GM12878 (cell line): ENCODE measurements at regions not wholly inside any gene's neighbourhood (a gene's known extent, or its start where the extent isn't known, plus 50 kb on each side); places are given as distances from the start of the nearest gene placed in this dataset.
"Not testable (repeated sequence)": the region's sequence is repeated elsewhere in the genome, so short reads cannot be mapped to it uniquely, and the experiment has no call there.

Experiments used
- ATAC-seq: fragments of 200-7000 bp; cut with Tn5 transposase; 3 replicates; pipeline ENCODE4 v1.9.1; 2020; ENCODE audit warnings: mild to moderate bottlenecking, moderate library complexity
- BruUV-seq: library from RNA; stranded (reverse); fragments of 400-500 nt; replicated peaks from 2 replicates; lab custom pipeline; 2021; lab: Mats Ljungman, UMichigan
- CTCF ChIA-PET: fragments of 300-600 bp; sonication (Branson Sonifier 250); formaldehyde crosslinking; extraction: SDS; loops from one replicate; lab custom pipeline; 2021; ENCODE audit warnings: inconsistent platforms; lab: Yijun Ruan, JAX
- POLR2A ChIA-PET: fragments of 350-600 bp; formaldehyde crosslinking; extraction: SDS; loops from one replicate; lab custom pipeline; 2021; ENCODE audit warnings: inconsistent platforms; lab: Charles Lee
- RAD21 ChIA-PET: fragments of 300-600 bp; sonication (Branson Sonifier 250); formaldehyde crosslinking; loops from one replicate; lab custom pipeline; 2023; ENCODE audit warnings: antibody characterized with exemption; ENCODE audit not compliant: unreplicated experiment; lab: Charles Lee
- SMC1A ChIA-PET: fragments of 300-600 bp; sonication (Branson Sonifier 250); formaldehyde crosslinking; loops from one replicate; lab custom pipeline; 2023; ENCODE audit not compliant: unreplicated experiment, uncharacterized antibody; lab: Charles Lee
- DNase-seq: peaks from one replicate; pipeline ENCODE4 v3.0.0-alpha.2; 2011; ENCODE audit warnings: low read depth, low spot score
- FAIRE-seq: peaks from 3 replicates; lab custom pipeline; 2011; peaks lifted over from hg19 to GRCh38; lab: Jason Lieb, UNC
- H2AFZ ChIP-seq: 2 replicates; pipeline ENCODE4 v1.6.0; 2011; ENCODE audit warnings: low read depth, low read length, control low read depth; ENCODE audit not compliant: control insufficient read depth
- H3K27ac ChIP-seq: 2 replicates; pipeline ENCODE4 v1.5.1; 2011; ENCODE audit warnings: control low read depth; ENCODE audit not compliant: control insufficient read depth, insufficient read depth
- H3K27me3 ChIP-seq, 2 experiments: replicated peaks in 1 of 2; 2 replicates each; pipeline versions ENCODE4 v1.6.0 to v1.6.1; 2011; ENCODE audit warnings: low read length in 1 of 2; ENCODE audit not compliant: control insufficient read depth in 2 of 2, insufficient read depth in 2 of 2
- H3K36me3 ChIP-seq, 2 experiments: 2 replicates each; pipeline ENCODE4 v1.5.1; 2011; ENCODE audit warnings: low read length in 1 of 2; ENCODE audit not compliant: control insufficient read depth in 2 of 2, insufficient read depth in 2 of 2
- H3K4me1 ChIP-seq: 2 replicates; pipeline ENCODE4 v1.6.1; 2011; ENCODE audit warnings: mild to moderate bottlenecking, low read length, moderate library complexity, mixed read lengths; ENCODE audit not compliant: control insufficient read depth, insufficient read depth
- H3K4me2 ChIP-seq: 2 replicates; pipeline ENCODE4 v1.6.0; 2011; ENCODE audit warnings: control low read depth; ENCODE audit not compliant: control insufficient read depth, insufficient read depth
- H3K4me3 ChIP-seq: fragments of 200-600 bp; sonication (generic); 2 replicates; pipeline ENCODE4 v1.5.1; 2016
- H3K79me2 ChIP-seq: 2 replicates; pipeline ENCODE4 v1.6.0; 2011; ENCODE audit warnings: low read length; ENCODE audit not compliant: control insufficient read depth, insufficient read depth
- H3K9ac ChIP-seq: 2 replicates; pipeline ENCODE4 v1.8.0; 2011; ENCODE audit warnings: low read length, control low read depth, mixed read lengths; ENCODE audit not compliant: control insufficient read depth, insufficient read depth
- H3K9me3 ChIP-seq: replicated peaks from 3 replicates; pipeline ENCODE4 v1.5.1; 2011; ENCODE audit warnings: mild to moderate bottlenecking, low read length; ENCODE audit not compliant: control insufficient read depth, insufficient read depth
- H4K20me1 ChIP-seq: 2 replicates; pipeline ENCODE4 v1.6.0; 2011; ENCODE audit not compliant: control insufficient read depth, insufficient read depth
- ATF7 ChIP-seq: fragments of 450-650 bp; IDR thresholded peaks from 2 replicates; pipeline ENCODE4 v1.6.1; 2016; ENCODE audit warnings: low read depth, mild to moderate bottlenecking
- EGR1 ChIP-seq, 2 experiments: IDR thresholded peaks; 1 replicate in 1 of 2; 2 replicates in 1 of 2; pipeline ENCODE4 v1.6.1; 2011 to 2012; ENCODE audit warnings: low read depth in 2 of 2, low read length in 2 of 2, borderline replicate concordance in 1 of 2, mild to moderate bottlenecking in 1 of 2, moderate library complexity in 1 of 2
- IRF3 ChIP-seq: fragments of 450-650 bp; IDR thresholded peaks from 2 replicates; pipeline ENCODE4 v1.6.1; 2014; ENCODE audit warnings: mild to moderate bottlenecking
- KAT2A ChIP-seq: conservative IDR thresholded peaks from 2 replicates; pipeline ENCODE4 v1.6.1; 2011; ENCODE audit warnings: low read depth, low read length; ENCODE audit not compliant: control insufficient read depth
- MTA3 ChIP-seq: IDR thresholded peaks from 2 replicates; pipeline ENCODE4 v1.6.1; 2012; ENCODE audit warnings: low read length, inconsistent platforms, borderline replicate concordance
- MYC ChIP-seq: IDR thresholded peaks from 2 replicates; pipeline ENCODE4 v1.6.1; 2011; ENCODE audit warnings: mild to moderate bottlenecking, low read length, moderate library complexity, inconsistent platforms; ENCODE audit not compliant: insufficient read depth, insufficient replicate concordance, insufficient read length, severe bottlenecking
- NFIC ChIP-seq: IDR thresholded peaks from 2 replicates; pipeline ENCODE4 v1.6.1; 2012; ENCODE audit warnings: low read depth, mild to moderate bottlenecking, inconsistent platforms, low read length, moderate library complexity
- SIN3A ChIP-seq: IDR thresholded peaks from 2 replicates; pipeline ENCODE4 v1.6.1; 2012; ENCODE audit warnings: low read depth, low read length, improper control_type of control experiment
- YBX1 ChIP-seq: fragments of 450-650 bp; IDR thresholded peaks from 2 replicates; pipeline ENCODE4 v1.6.1; 2016; ENCODE audit warnings: antibody characterized with exemption
- WGBS: methylation state at CpG from one replicate; pipeline ENCODE4 v1.1.6; 2016; ENCODE audit warnings: low lambda C conversion rate; ENCODE audit not compliant: insufficient replicate concordance, insufficient coverage; ENCODE audit errors: missing lambda C conversion rate; 5-methylcytosine and 5-hydroxymethylcytosine counted together
- in situ Hi-C: fragments of 300-500 bp; cut with MboI; formaldehyde crosslinking; loops from 9 replicates; pipeline ENCODE4 v1.14.3; 2018; ENCODE audit warnings: mixed read lengths
- intact Hi-C: fragments of 100-400 bp; cut with micrococcal nuclease; formaldehyde crosslinking; loops from one replicate; pipeline ENCODE4 v1.14.2; 2022; ENCODE audit not compliant: unreplicated experiment
- TF ChIP-seq, protein P1 (sequence below): fragments of 450-650 bp; IDR thresholded peaks from 2 replicates; pipeline ENCODE4 v1.6.1; 2017; ENCODE audit warnings: mild to moderate bottlenecking, moderate library complexity
- TF ChIP-seq, protein P2 (sequence below): IDR thresholded peaks from 2 replicates; pipeline ENCODE4 v1.6.1; 2011; ENCODE audit warnings: low read depth, low read length, improper control_type of control experiment, borderline replicate concordance

- TF ChIP-seq, protein P1, sequence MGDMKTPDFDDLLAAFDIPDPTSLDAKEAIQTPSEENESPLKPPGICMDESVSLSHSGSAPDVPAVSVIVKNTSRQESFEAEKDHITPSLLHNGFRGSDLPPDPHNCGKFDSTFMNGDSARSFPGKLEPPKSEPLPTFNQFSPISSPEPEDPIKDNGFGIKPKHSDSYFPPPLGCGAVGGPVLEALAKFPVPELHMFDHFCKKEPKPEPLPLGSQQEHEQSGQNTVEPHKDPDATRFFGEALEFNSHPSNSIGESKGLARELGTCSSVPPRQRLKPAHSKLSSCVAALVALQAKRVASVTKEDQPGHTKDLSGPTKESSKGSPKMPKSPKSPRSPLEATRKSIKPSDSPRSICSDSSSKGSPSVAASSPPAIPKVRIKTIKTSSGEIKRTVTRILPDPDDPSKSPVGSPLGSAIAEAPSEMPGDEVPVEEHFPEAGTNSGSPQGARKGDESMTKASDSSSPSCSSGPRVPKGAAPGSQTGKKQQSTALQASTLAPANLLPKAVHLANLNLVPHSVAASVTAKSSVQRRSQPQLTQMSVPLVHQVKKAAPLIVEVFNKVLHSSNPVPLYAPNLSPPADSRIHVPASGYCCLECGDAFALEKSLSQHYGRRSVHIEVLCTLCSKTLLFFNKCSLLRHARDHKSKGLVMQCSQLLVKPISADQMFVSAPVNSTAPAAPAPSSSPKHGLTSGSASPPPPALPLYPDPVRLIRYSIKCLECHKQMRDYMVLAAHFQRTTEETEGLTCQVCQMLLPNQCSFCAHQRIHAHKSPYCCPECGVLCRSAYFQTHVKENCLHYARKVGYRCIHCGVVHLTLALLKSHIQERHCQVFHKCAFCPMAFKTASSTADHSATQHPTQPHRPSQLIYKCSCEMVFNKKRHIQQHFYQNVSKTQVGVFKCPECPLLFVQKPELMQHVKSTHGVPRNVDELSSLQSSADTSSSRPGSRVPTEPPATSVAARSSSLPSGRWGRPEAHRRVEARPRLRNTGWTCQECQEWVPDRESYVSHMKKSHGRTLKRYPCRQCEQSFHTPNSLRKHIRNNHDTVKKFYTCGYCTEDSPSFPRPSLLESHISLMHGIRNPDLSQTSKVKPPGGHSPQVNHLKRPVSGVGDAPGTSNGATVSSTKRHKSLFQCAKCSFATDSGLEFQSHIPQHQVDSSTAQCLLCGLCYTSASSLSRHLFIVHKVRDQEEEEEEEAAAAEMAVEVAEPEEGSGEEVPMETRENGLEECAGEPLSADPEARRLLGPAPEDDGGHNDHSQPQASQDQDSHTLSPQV = no peak
- TF ChIP-seq ATF7 (no peak), MTA3 (no peak), IRF3 (no peak), KAT2A (no peak)
- TF ChIP-seq, protein P2, sequence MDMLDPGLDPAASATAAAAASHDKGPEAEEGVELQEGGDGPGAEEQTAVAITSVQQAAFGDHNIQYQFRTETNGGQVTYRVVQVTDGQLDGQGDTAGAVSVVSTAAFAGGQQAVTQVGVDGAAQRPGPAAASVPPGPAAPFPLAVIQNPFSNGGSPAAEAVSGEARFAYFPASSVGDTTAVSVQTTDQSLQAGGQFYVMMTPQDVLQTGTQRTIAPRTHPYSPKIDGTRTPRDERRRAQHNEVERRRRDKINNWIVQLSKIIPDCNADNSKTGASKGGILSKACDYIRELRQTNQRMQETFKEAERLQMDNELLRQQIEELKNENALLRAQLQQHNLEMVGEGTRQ = no peak
Measured at GRCh38 chr2:139684286-139684860, 904.2 kb upstream of the NXPH2 start (continued).

- Histone ChIP-seq H3K9ac (no peak overlapping the region), H3K36me3 (no peaks in the 10 kb centered on the region), H3K9me3 (no peaks in the 10 kb centered on the region), H3K79me2 (no peaks in the 10 kb centered on the region), H4K20me1 (no peaks in the 10 kb centered on the region), H3K4me2 (no peak overlapping the region), H2AFZ (no peak overlapping the region), H3K4me1 (no peaks in the 10 kb centered on the region), H3K27me3 (no peaks in the 10 kb centered on the region), H3K27ac (no peak overlapping the region), H3K4me3 (no peak overlapping the region)
- no peak for ATAC-seq
- intact Hi-C loops = no loop called here
- ChIA-PET CTCF (no interaction called here), SMC1A (no interaction called here), RAD21 (no interaction called here), POLR2A (no interaction called here)
- BruUV-seq = no TSS peak
- DNase-seq = no peak
- no peak for FAIRE-seq
- no peak for TF ChIP-seq MYC
- no peak for TF ChIP-seq YBX1
- no peak for TF ChIP-seq EGR1 (IDR thresholded peaks at IDR 0.05; ENCODE audit: borderline replicate concordance in 1 of 2, low read depth in 2 of 2, low read length in 2 of 2)
- no peak for TF ChIP-seq SIN3A
- TF ChIP-seq NFIC = no peak
- in situ Hi-C loops = no loop called here
Measured at GRCh38 chr2:139674577-139674976, 894.4 kb upstream of the NXPH2 start.

DNA sequence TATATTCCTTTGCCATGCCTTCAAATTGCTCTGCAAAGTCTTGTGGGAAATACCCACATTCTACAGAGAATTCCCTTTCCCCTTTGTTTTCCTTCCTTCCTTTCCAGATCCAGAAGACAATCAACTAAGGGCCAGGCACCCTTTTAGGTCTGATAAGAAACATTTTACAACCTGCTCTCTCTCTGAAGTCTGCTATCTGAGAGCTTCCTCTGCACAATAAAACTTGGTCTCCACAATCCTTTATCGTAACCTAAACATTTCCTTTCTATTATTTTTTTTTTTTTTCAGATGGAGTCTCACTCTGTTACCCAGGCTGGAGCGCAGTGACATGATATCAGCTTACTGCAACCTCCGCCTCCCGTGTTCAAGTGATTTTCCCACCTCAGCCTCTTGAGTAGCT lies 893.3 kb upstream of the NXPH2 start:
- WGBS = 28% methylated on average over 4 of the region's 4 CpGs
- H3K9ac ChIP-seq, H3K9me3 ChIP-seq, H3K27me3 ChIP-seq, H4K20me1 ChIP-seq, H3K79me2 ChIP-seq, H2AFZ ChIP-seq, H3K4me3 ChIP-seq, FAIRE-seq, H3K36me3 ChIP-seq, DNase-seq, RAD21 ChIA-PET, POLR2A ChIA-PET, BruUV-seq, H3K4me1 ChIP-seq, ATAC-seq, SMC1A ChIA-PET, CTCF ChIA-PET, in situ Hi-C loops, intact Hi-C loops, H3K4me2 ChIP-seq, H3K27ac ChIP-seq: not testable (repeated sequence)
